NCI-H510A treated with DMSO at 0.1 percent for 48 hours (cell line): ENCODE measurements at regions not wholly inside any gene's neighbourhood (a gene's known extent, or its start where the extent isn't known, plus 50 kb on each side); places are given as distances from the start of the nearest gene placed in this dataset.
"Not testable (repeated sequence)": the region's sequence is repeated elsewhere in the genome, so short reads cannot be mapped to it uniquely, and the experiment has no call there.

Experiments
- DNase-seq: peaks from one replicate; lab custom pipeline; 2025; lab: John Stamatoyannopoulos, UW

DNA sequence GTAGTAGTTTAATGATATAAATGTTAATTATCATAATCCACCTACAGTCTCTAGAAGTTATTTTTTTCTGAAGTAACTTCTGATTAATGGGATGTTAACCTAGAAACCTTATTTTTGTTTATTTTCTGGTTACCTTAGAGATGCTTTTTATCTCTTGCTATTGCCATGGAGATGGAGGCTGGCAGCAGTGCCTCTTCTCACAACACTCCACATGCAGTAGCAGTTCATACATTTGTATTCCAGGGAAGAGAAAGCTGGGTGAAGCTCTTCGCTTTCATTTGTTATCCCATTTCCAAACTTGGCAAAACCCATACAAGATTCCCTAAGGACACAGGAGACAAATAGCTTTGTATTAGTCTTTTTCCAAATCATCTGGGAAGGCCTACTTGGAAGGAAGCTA lies 1794.1 kb upstream of the LRRTM1 start:
- no peak for DNase-seq

DNA sequence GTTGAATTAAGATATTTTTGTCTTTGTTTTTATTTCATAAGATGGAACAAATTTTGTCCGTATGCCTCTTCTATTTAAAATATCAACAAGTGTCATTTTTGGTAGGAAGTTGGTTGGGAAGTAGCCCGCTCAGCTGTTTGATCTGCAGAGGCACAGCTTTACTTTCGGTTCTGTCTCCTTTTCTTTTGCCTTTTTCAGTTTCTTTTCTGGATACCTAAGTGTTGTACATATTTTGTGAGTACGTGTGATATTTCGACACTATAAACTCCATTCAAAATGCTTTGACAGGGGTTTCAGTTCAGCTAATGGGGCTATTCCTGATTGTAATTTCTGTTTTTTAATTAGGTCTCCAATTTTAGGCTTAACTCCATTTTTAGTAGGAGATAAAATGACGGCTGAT lies 1785.0 kb upstream of the LRRTM1 start:
- no peak for DNase-seq

DNA sequence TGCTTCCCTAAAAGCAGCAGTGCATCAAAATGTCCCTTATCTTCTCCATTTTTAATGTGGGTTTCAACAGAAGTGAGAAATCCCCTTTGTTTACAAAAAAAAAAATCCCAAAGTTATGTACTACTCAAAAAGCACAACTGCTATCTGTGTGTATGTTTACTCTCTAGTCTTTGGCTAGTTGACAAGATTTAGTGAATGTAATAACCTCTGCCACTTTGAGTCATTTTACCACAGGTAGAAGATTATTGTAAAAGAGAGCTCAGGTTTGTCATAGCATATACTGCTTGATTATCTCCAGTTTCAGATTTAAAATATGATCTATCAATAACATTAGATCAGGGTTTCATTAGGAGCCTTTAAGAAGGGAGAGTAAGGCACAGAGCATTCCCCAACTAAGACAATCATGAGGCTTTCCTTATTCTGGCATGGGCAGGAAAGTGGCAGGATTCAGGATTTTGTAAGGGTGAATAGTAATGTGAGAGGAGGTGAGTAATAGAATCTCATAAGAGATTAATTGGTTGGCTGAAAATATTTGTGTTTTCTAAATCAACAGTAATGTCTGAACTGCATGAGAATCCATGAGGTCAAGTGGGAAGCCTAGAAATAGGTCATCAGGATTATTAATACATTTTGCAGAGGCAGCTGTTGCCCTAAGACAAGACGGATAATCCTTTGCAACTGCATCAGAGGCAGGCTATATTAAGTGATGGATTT lies 1780.3 kb upstream of the LRRTM1 start:
- DNase-seq: no peak

DNA sequence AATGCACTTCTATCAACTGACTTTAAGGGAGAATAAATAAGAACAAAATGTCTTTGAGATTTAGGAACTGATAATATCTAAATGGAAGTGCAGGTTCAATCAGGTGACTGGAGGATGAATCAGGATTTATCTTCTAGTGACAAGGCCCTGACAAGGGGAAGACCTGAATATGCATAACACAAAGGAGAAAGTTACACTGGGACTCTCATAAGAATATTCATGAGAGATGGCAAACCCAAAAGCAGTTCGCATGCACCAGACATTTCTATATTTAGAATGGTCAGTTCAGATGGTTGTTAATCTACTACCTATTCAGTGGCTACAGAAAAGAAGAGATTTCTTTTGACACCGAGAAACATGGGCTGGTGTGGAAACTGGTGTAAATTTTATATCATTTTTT lies 1771.3 kb upstream of the LRRTM1 start:
- DNase-seq: no peak

DNA sequence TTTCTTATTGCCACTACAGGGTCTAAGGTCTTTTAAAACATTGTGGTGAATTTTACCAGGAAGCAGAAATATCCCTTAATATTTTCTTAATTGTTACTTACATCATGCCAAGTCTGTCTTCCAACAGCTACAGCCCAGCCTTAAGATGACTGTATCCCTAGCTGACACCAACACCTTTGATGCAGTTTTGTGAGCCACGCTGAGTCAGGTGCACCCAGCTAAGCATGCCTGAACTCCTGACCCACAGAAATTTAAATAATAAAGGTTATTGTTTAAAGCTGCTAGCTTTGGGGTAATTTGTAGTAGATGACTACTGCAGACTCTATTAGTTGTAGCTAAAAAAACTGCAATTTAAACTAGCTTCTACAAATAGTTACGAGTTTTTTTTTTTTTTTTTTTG lies 1757.9 kb upstream of the LRRTM1 start:
- no peak for DNase-seq

DNA sequence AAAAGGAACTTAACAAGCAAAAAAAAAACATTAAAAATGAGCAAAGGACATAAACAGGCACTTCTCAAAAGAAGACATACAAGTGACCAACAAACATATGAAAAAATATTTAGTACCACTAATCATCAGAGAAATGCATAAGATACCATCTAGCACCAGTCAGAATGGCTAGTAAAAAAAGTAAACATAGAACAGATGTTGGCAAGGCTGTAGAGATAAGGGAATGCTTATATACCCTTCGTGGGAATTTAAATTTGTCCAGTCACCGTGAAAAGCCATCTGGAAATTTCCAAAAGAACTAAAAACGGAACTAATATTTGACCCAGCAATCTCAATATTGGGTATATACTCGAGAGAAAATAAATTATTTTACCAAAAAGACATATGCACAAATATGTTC lies 1751.3 kb upstream of the LRRTM1 start:
- no peak for DNase-seq

DNA sequence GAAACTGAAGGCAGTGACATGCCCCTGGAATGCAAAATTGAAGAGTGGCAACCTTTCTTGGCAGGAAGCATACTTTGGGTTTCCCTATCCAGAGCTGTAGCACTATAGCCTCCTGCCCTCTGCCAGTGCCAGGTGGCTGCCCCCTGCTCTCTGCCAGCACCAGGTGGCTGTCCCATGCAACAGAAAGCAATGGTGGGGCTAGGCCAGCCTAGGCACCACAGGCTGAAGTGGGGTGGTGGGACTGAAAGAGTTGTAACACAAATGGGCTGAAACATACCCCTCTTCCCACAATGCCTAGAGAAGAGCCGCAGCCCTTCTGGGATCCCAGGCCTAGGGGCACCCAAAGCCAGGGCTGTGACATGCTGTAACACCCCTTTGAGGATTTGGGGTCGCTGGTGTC lies 1739.3 kb upstream of the LRRTM1 start:
- DNase-seq: no peak

DNA sequence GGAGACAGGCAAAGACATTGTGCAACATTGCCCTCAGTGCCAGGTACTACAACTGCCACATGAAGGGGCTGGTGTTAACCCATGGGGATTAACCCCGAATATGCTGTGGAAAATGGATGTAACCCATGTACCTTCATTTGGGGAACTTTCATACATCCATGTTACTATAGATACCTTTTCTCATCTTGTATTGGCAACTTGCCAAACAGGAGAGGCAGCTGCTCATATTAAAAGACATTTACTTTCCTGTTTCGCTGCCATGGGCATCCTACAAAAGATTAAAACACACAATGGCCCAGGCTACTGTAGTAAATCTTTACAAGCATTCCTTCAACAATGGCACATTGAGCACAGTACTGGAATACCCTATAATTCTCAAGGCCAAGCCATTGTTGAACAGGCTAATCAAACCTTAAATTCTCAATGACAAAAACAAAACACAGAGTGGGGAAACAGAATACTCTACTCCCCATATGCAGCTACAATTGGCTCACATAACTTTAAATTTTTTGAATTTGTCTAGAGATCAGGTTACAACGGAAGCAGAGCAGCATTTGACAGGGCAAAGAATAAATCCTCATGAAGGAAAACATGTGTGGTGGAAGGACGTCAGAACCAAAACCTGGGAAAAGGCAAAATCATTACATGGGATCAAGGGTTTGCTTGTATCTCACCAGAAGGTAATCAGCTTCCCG lies 1723.5 kb upstream of the LRRTM1 start:
- DNase-seq: peak; percentile 24

DNA sequence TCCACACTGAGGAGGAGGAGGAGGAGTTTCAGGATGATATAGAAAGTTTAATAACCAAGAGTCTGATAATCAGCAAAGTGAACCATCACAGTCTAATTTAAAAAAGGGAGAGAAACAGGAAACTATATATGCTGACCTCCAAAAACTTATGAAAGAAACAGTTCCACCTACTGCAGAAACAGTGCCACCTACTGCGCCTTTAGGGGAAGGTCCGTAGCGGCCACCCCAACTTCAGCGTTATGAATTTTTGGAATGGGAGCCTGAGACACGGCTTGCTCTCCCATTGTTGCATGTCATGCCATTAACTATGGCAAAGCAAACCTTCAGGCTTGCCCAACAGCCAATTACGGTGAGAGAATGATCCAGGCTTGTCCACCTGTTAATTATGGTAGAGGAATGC lies 1719.2 kb upstream of the LRRTM1 start:
- DNase-seq: no peak

DNA sequence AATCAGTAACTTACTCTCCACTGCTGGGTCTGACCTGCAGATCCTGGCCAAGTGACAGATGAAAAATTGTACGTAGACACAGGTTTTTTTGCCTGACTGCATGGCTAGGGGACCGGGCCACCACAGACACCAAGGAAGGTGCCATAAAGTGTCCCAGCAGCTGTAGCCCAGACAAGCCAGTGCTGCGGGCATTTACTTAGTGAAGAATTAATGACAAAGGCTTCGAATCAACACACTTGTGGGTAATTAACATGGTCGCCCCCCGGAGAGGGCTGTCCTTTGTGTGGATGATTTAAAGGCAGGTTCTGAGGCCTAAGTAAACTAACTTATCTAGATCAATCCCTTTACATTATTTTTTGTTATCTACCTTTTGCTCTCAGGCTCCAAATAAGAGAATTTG lies 1709.1 kb upstream of the LRRTM1 start:
- no peak for DNase-seq

DNA sequence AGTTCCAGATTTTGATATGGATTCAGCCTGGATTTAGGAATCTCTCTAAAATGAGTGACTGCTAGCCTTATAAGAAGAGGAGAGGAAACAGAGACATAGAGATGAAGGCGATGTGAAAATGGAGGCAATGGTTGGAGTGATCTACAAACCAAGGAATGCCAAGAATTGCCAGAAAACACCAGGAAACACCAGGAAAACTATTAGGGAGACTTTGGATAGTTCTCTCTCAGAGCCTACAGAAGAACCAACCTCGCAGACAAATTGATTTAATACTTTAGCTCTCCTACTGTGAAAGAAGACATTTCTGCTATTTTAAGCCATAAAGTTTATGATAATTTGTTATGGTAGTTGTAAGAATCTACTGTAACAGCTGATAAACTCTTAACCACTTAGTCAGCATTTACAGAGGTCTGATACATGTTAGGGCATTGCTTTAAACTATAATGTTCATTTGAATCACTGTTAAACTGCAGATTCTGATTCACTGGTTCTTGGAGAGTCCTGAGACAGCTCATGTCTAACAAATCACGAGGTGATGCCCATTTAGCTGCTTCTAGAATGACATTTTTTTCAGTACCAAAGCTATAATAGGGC lies 1702.6 kb upstream of the LRRTM1 start:
- DNase-seq: no peak

DNA sequence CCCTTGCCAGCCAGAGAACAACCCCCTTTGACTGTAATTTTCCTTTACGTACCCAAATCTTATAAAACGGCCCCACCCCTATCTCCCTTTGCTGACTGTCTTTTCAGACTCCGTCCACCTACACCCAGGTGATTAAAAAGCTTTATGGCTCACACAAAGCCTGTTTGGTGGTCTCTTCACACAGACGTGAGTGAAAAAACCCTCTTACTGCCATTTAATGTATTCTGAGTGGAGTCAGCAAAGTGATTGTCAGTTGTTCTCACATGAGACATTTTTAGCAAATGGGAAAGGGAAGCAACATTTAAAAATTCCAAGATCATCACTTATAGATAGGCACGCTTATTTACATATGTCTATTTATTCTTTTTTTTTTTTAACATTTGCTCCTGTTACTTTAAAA lies 1701.3 kb upstream of the LRRTM1 start:
- DNase-seq: not testable (repeated sequence)

DNA sequence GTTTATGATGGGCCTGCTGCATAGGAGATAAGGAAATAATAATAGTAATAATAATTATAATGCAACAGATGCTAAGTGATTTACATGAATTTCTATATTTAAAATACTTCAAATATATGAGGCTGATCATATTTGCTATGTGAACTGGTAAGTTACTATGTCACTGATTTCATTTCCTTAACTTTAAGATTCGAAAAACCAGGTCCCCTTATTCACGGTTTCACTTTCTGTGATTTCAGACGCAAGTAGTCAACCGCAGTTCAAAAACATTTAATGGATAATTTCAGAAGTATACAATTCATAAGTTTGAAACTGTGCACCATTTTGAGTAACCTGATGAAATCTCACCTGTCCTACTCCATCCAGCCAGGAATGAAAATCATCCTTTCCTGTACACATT lies 1697.1 kb upstream of the LRRTM1 start:
- no peak for DNase-seq

DNA sequence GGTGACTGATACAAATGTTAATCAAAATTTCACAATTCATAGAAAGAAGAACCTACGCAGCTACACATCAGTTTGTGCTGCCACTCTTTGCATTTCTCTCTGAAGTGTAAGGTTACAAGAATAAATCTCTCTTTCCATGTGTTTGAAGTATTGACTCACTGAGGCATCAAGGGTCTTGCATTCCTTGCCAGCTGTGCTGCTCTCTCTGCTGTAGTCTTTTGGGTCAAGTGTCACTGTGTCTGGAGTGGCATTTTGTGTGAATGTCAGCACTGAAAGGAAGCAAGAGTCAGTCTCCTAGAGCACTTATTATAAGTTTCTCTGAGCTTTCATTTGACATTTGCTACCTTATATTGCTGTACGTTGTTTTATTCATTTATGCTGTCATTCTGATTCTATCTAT lies 1696.1 kb upstream of the LRRTM1 start:
- DNase-seq: peak; percentile 36

DNA sequence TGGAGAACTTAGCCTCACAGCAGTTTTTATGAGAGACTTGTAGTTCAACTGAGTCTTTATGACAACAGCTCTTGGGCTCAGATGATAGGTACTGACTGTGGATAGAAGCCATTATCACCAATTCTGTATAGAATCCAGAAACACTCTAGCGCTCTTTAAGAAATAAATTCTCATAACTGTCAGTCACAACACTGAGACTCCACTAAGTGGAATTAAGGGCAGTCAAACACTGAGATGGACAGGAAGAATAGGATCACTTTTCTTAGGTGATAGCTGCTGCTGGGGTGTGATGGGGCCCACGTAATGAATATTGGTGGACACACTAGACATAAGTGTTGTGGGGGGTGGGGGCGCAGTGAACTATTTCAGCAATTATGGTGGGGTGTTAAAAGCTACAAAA lies 1691.8 kb upstream of the LRRTM1 start:
- DNase-seq: no peak

DNA sequence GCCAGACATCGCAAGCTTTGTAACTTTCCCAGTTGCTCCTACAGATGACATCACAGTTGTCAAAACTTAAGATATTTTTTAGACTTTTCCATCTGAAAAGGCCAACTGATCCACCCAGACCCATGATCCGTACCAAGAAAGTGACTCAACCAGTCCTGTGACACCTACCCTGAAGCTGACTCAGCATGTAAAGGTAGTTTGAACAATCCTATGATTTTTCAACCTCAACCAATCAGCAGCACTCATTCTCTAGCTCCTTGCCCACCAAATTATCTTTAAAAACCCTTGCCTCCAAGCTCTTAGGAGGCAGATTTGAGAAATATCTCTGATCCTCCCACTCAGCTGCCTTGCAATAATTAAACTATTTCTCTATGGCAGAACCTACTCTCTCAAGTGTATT lies 1686.7 kb upstream of the LRRTM1 start:
- DNase-seq: no peak

DNA sequence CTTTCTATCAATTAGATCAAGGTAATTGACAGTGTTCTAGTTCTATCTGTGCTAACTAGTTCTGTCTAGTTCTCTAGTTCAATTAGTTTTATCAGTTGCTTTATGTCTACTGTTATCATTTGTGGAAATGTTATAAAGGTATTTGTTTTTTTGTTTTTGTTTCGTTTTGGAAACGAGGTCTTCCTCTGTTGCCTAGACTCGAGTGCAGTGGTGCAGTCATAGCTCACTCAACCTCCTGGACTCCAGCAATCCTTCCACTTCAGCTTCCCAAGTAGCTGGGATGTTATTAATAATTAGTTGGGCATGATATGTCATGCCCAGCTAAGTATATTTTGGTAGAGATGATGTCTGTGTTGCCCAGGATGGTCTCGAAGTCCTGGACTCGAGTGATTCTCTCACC lies 1682.8 kb upstream of the LRRTM1 start:
- DNase-seq: no peak

DNA sequence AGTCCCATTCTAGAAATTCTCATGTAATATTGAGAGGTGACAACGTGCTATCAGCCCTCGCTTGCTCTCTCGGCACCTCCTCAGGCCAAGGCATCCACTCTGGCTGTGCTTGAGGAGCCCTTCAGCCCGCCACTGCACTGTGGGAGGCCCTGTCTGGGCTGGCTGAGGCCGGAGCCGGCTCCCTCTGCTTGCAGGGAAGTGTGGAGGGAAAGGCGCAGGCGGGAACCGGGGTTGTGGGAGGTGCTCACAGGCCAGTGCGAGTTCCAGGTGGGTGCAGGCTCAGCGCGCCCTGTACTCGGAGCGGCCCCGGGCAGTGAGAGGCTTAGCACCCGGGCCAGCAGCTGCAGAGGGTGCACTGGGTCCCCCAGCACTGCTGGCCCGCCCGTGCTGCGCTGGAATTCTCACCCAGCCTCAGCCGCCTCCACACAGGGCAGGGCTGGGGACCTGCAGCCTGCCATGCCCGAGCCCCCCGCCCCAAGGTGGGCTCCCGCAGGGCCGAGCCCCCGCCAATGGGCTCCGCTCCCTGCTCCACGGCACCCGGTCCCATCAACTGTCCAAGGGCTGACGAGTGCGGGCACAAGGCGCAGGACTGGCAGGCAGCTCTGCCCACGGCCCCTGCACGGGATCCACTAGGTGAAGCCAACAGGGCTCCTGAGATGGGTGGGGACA lies 1680.6 kb upstream of the LRRTM1 start:
- no peak for DNase-seq

DNA sequence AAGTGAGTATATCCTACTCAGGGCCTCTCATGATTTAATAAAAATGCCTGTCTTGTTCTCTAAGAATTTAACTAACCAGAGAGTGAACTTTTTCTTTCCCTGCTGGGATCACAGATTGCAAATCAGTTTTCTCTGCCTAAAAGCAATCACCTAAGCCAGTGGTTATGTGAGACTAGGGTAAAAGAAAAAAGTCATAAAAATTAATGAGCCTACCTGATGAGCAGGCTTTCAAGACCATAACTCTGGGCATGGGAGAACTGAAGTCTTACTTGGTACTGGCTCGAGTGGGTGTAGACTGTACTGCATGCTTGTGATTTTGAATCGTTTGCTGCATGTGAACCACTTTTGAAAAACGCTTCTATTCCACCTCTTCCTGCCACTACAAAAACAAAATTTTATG lies 1677.0 kb upstream of the LRRTM1 start:
- no peak for DNase-seq

DNA sequence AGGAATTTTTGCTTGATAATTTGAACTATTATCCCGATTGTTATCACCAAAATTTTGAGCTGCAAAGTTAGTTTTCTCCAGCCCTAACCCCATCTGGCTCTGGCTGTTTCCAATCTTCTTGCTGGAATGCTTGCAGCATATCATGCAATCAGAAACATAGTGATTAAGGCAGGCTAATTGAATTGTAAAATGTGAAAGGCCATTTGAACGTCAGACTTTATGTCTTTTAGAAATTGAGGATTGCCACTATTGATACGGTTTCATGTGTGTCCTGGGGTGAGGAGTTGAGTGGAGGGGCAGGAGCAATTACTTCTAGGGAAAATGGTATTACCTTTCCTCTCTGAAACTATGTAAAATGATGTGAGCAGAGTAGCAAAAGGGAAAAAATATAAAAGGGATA lies 1674.5 kb upstream of the LRRTM1 start:
- no peak for DNase-seq

DNA sequence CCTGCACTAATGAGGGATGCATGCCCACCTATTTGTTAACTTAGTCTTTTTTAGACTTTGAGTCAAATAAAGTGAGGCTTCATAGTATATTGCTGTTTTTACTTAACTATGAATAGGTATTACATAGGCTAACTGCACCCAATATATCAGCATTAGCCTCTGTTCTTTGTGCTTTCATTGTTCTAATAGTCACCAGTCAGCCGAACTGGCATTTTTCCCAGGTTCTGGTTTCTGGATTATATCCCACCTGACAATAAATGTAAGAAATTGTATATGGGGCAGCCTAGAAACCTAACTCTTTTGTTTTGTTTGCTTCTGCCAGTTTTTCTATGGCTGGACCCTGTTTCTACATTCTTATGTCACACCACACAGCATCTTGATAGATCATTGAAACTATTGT lies 1672.4 kb upstream of the LRRTM1 start:
- DNase-seq: no peak

DNA sequence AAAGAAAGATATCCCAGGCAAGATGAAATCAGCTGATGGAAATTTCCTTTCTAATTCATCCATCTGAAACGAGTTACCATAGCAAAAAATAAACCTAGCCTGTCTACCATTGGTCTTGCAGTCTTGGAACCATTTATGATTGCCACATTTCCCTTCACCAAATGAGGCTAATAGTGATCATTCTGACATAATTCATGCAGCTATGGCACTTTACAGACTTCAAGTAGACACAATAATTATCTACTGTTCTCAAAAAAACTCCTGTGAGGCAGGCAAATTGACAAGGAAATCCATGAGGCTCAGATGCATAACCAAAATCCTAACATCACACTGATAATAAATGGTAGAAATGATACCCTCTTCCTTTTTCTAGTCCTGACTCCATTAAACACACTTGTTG lies 1669.7 kb upstream of the LRRTM1 start:
- no peak for DNase-seq

DNA sequence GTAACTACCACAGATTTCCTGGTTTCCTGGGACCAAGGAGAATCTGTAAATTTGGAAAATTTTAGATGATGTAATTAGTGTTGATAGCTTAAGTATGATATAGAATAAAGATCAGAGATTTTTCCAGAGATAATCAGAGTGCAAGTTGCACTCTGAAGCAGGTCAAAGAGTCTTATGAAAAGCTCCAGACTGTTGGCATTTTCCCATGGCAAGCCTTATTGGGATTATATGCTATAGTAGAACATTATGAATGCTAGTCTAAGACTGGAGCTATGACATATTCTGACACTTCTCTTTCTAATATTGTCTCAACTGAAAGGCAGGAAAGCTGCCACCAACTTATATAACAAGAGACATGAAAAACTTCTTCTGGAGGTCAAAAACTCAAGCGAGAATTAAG lies 1638.3 kb upstream of the LRRTM1 start:
- DNase-seq: no peak
